K562 (cell line): ENCODE measurements at regions not wholly inside any gene's neighbourhood (a gene's known extent, or its start where the extent isn't known, plus 50 kb on each side); places are given as distances from the start of the nearest gene placed in this dataset.

Experiments
- ATAC-seq: fragments of 200-7000 bp; cut with Tn5 transposase; 3 replicates; pipeline ENCODE4 v1.9.1; 2020; ENCODE audit warnings: moderate library complexity
- BruUV-seq: library from RNA; stranded (reverse); fragments of 400-500 nt; replicated peaks from 2 replicates; lab custom pipeline; 2021; lab: Mats Ljungman, UMichigan
- CTCF ChIA-PET: fragments of 300-600 bp; formaldehyde crosslinking; extraction: SDS; loops from one replicate; lab custom pipeline; 2021; ENCODE audit warnings: low intra/inter-chr PET ratio; lab: Yijun Ruan, JAX
- POLR2A ChIA-PET: fragments of 300-600, 350-650 bp; sonication (Branson Sonifier 250); formaldehyde crosslinking; extraction: SDS; loops from one replicate; lab custom pipeline; 2021; ENCODE audit warnings: antibody characterized with exemption, inconsistent platforms; lab: Yijun Ruan, JAX
- DNase-seq, 4 experiments: peaks; one replicate each; pipeline versions ENCODE4 v3.0.0 to v3.0.0-alpha.2; 2011 to 2018; ENCODE audit warnings: low spot score in 3 of 4, mixed read lengths in 3 of 4; ENCODE audit errors: extremely low read depth in 1 of 4
- FAIRE-seq: peaks from 2 replicates; lab custom pipeline; 2011; peaks lifted over from hg19 to GRCh38; lab: Jason Lieb, UNC
- H2AFZ ChIP-seq: 2 replicates; pipeline ENCODE4 v1.6.0; 2011; ENCODE audit warnings: low read depth, low read length, control low read depth, inconsistent platforms
- H3K27ac ChIP-seq: fragments of 200-600 bp; 3 replicates; pipeline ENCODE4 v1.8.0; 2011; ENCODE audit warnings: low read depth, mild to moderate bottlenecking, control low read depth, inconsistent platforms, low read length, moderate library complexity, mixed read lengths; ENCODE audit errors: extremely low read depth
- H3K27me3 ChIP-seq, 2 experiments: fragments of 300-600 bp in 1 of 2; 2 replicates in 1 of 2; 3 replicates in 1 of 2; pipeline versions ENCODE4 v1.6.0 to v1.8.0; 2011; ENCODE audit warnings: inconsistent platforms in 2 of 2, low read length in 2 of 2, mild to moderate bottlenecking in 1 of 2, mixed read lengths in 1 of 2, moderate library complexity in 1 of 2; ENCODE audit not compliant: control insufficient read depth in 2 of 2, insufficient read depth in 2 of 2
- H3K36me3 ChIP-seq: fragments of 300-600 bp; 3 replicates; pipeline ENCODE4 v1.8.0; 2011; ENCODE audit warnings: mild to moderate bottlenecking, low read length, inconsistent platforms; ENCODE audit not compliant: control insufficient read depth, insufficient read depth
- H3K4me1 ChIP-seq, 2 experiments: fragments of 200-600 bp in 1 of 2; replicated peaks in 1 of 2; 2 replicates in 1 of 2; 3 replicates in 1 of 2; pipeline versions ENCODE4 v1.5.1 to v1.8.0; 2011; ENCODE audit warnings: inconsistent platforms in 2 of 2, low read length in 2 of 2, mild to moderate bottlenecking in 1 of 2, mixed read lengths in 1 of 2, moderate library complexity in 1 of 2; ENCODE audit not compliant: control insufficient read depth in 2 of 2, insufficient read depth in 2 of 2
- H3K4me2 ChIP-seq: 2 replicates; pipeline ENCODE4 v1.6.1; 2011; ENCODE audit warnings: low read length, control low read depth, inconsistent platforms, mixed read lengths; ENCODE audit not compliant: insufficient read depth
- H3K4me3 ChIP-seq: fragments of 200-600 bp; sonication (generic), shearing (Covaris generic); 2 replicates; pipeline ENCODE4 v1.5.1; 2016; ENCODE audit warnings: control low read depth, inconsistent platforms
- H3K79me2 ChIP-seq: fragments of 200-600 bp; 3 replicates; pipeline ENCODE4 v1.8.0; 2011; ENCODE audit warnings: low read length, inconsistent platforms; ENCODE audit not compliant: control insufficient read depth, insufficient read depth
- H3K9ac ChIP-seq, 2 experiments: 2 replicates each; pipeline versions ENCODE4 v1.6.0 to v1.6.1; 2011; ENCODE audit warnings: low read depth in 2 of 2, low read length in 2 of 2, control low read depth in 1 of 2, inconsistent platforms in 1 of 2, mild to moderate bottlenecking in 1 of 2, mixed read lengths in 1 of 2; ENCODE audit not compliant: insufficient read depth in 1 of 2
- H3K9me1 ChIP-seq: one replicate; pipeline ENCODE4 v1.6.0; 2011; ENCODE audit warnings: inconsistent platforms, mild to moderate bottlenecking, low read length, moderate library complexity; ENCODE audit not compliant: control insufficient read depth, insufficient read depth
- H3K9me3 ChIP-seq: replicated peaks from 2 replicates; pipeline ENCODE4 v1.5.1; 2011; ENCODE audit warnings: low read depth, low read length, inconsistent platforms; ENCODE audit not compliant: control insufficient read depth, insufficient read depth
- H4K20me1 ChIP-seq: replicated peaks from 2 replicates; pipeline ENCODE4 v1.6.1; 2011; ENCODE audit warnings: low read length, inconsistent platforms, mixed read lengths; ENCODE audit not compliant: control insufficient read depth, insufficient read depth
- E2F3 ChIP-seq: fragments of 250-450 bp; sonication (Bioruptor Pico); IDR thresholded peaks from 2 replicates; pipeline ENCODE4 v1.4.0; 2020; ENCODE audit warnings: mild to moderate bottlenecking
- KAT2B ChIP-seq: IDR thresholded peaks from one replicate; pipeline ENCODE4 v1.6.1; 2012; ENCODE audit warnings: low read depth, mild to moderate bottlenecking, control low read depth, inconsistent platforms, low read length, moderate library complexity
- LCOR ChIP-seq: sonication (generic); formaldehyde crosslinking; IDR thresholded peaks from 2 replicates; pipeline ENCODE4 v1.8.0; 2022; ENCODE audit warnings: mild to moderate bottlenecking, missing genetic modification reagents
- MAFG ChIP-seq: fragments of 450-650 bp; conservative IDR thresholded peaks from 2 replicates; pipeline ENCODE4 v1.6.1; 2016; ENCODE audit warnings: missing genetic modification characterization, missing compliant biosample characterization
- SMARCB1 ChIP-seq: IDR thresholded peaks from 2 replicates; pipeline ENCODE4 v1.6.1; 2011; ENCODE audit warnings: improper control_type of control experiment, low read depth; ENCODE audit not compliant: insufficient read length
- ZNF316 ChIP-seq: fragments of 450-650 bp; IDR thresholded peaks from 2 replicates; pipeline ENCODE4 v1.6.1; 2016
- WGBS: fragments of 100-300 bp; shearing (Covaris generic); methylation state at CpG from one replicate; pipeline ENCODE4 v1.1.6; 2016; ENCODE audit warnings: low coverage, mixed read lengths; ENCODE audit not compliant: insufficient coverage; ENCODE audit errors: missing lambda C conversion rate; 5-methylcytosine and 5-hydroxymethylcytosine counted together
- in situ Hi-C: fragments of 300-500 bp; cut with MboI; formaldehyde crosslinking; loops from 4 replicates; pipeline ENCODE4 v1.15.0; 2018; ENCODE audit warnings: inconsistent platforms, mixed read lengths
- intact Hi-C: fragments of 100-400 bp; cut with micrococcal nuclease; formaldehyde crosslinking; loops from 2 replicates; pipeline ENCODE4 v1.14.2; 2022

GRCh38 chr18:39200153-39200552 is 1634.6 kb upstream of the CELF4 start:
- H3K27me3 ChIP-seq, result no peaks in the 10 kb centered on the region
- ATAC-seq (no peak), FAIRE-seq (no peak), DNase-seq (no peak)
- no peak overlapping the region for H2AFZ ChIP-seq
- H4K20me1 ChIP-seq, result no peaks in the 10 kb centered on the region
- no peaks in the 10 kb centered on the region for H3K36me3 ChIP-seq
- 1% methylated on average over 6 of the region's 6 CpGs for WGBS
- no peak for TF ChIP-seq SMARCB1
- TF ChIP-seq ZNF316, result peak; percentile 27; the same call in 1 of the 2 replicates
- no peak overlapping the region for H3K27ac ChIP-seq
- H3K9me3 ChIP-seq, result no peaks in the 10 kb centered on the region; the same call in 1 of the 2 replicates
- H3K79me2 ChIP-seq, result no peaks in the 10 kb centered on the region
- in situ Hi-C loops, result no loop called here
- BruUV-seq, result no TSS peak
- no peak overlapping the region for H3K9ac ChIP-seq
- no peaks in the 10 kb centered on the region for H3K9me1 ChIP-seq
- no peak overlapping the region for H3K4me2 ChIP-seq
- H3K4me3 ChIP-seq, result no peak overlapping the region
- intact Hi-C loops, result no loop called here
- ChIA-PET POLR2A (no interaction called here), CTCF (no interaction called here)
- H3K4me1 ChIP-seq, result no peaks in the 10 kb centered on the region

GRCh38 chr18:39199231-39199855 is 1633.7 kb upstream of the CELF4 start:
- ChIA-PET POLR2A (no interaction called here), CTCF (no interaction called here)
- 1% methylated on average over 5 of the region's 5 CpGs for WGBS
- FAIRE-seq, result no peak
- no peak for ATAC-seq
- Histone ChIP-seq H3K79me2 (no peaks in the 10 kb centered on the region), H3K9me1 (no peaks in the 10 kb centered on the region), H3K9me3 (no peaks in the 10 kb centered on the region; the same call in 1 of the 2 replicates), H3K27me3 (no peaks in the 10 kb centered on the region), H3K36me3 (no peaks in the 10 kb centered on the region), H3K4me3 (no peak overlapping the region), H3K9ac (no peak overlapping the region), H2AFZ (no peak overlapping the region), H3K27ac (no peak overlapping the region), H3K4me2 (no peak overlapping the region), H3K4me1 (no peaks in the 10 kb centered on the region), H4K20me1 (no peaks in the 10 kb centered on the region)
- BruUV-seq, result no TSS peak
- in situ Hi-C loops, result no loop called here
- DNase-seq, result no peak
- intact Hi-C loops, result no loop called here
- TF ChIP-seq LCOR (CRISPR knock-in tag), result no peak
- no peak for TF ChIP-seq E2F3 (CRISPR knock-in tag)
- no peak for TF ChIP-seq KAT2B
- no peak for TF ChIP-seq MAFG (tag)
